Activated CD4-positive, alpha-beta T cell treated with anti-CD3 and anti-CD28 coated beads, Interleukin-2, amount 10 ng/mL, durations not matched to agents 24 days and 14 days (primary cell): ENCODE measurements at regions not wholly inside any gene's neighbourhood (a gene's known extent, or its start where the extent isn't known, plus 50 kb on each side); places are given as distances from the start of the nearest gene placed in this dataset.

ENCODE experiments used
- DNase-seq: peaks from one replicate; pipeline ENCODE4 v3.0.0; 2022
- H3K27ac Mint-ChIP-seq: one replicate; pipeline ENCODE4 v1.8.0; 2022; ENCODE audit warnings: mild to moderate bottlenecking, mixed read lengths
- H3K27me3 Mint-ChIP-seq: one replicate; pipeline ENCODE4 v1.8.0; 2022; ENCODE audit warnings: mixed read lengths
- H3K36me3 Mint-ChIP-seq: one replicate; pipeline ENCODE4 v1.8.0; 2022; ENCODE audit warnings: low read depth, mild to moderate bottlenecking, mixed read lengths
- H3K4me1 Mint-ChIP-seq: one replicate; pipeline ENCODE4 v1.8.0; 2021; ENCODE audit warnings: mixed read lengths
- H3K4me3 Mint-ChIP-seq: one replicate; pipeline ENCODE4 v1.8.0; 2022; ENCODE audit warnings: mild to moderate bottlenecking, moderate library complexity, mixed read lengths
- H3K9me3 Mint-ChIP-seq: one replicate; pipeline ENCODE4 v1.8.0; 2021; ENCODE audit warnings: mixed read lengths
- intact Hi-C: fragments of 100-400 bp; cut with micrococcal nuclease; formaldehyde crosslinking; loops from one replicate; pipeline ENCODE4 v1.15.1; 2023

GRCh38 chr18:41351430-41351829, 603.6 kb upstream of the PIK3C3 start:
- Mint-ChIP-seq H3K27ac (no peak overlapping the region), H3K9me3 (no peaks in the 10 kb centered on the region), H3K4me1 (no peaks in the 10 kb centered on the region), H3K36me3 (no peaks in the 10 kb centered on the region), H3K4me3 (no peak overlapping the region), H3K27me3 (no peaks in the 10 kb centered on the region)
- DNase-seq, result no peak
- intact Hi-C loops, result no loop called here

DNA sequence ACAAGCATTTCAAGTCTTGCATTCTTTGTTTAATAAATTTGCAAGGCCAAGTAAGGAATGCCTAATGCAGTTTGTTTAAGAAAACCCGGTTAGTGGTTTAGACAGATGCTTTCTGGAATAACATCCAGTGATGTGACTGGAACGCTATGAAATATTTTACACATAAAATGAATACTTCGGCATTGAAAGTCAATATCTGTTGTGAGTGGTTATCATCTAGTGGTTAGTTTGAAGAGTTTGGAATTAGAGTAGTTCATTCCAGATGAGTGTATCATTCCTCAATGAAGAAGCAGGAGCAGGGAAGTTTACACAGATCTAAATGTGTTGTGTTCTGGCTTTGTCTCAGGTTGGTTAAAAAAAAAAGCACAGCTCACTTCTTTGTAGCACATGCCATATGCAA, 608.0 kb upstream of the PIK3C3 start:
- intact Hi-C loops, result no loop called here
- peaks cover 4% of the 10 kb centered on the region for H3K9me3 Mint-ChIP-seq
- no peaks in the 10 kb centered on the region for H3K27me3 Mint-ChIP-seq
- H3K27ac Mint-ChIP-seq, result no peak overlapping the region
- no peaks in the 10 kb centered on the region for H3K36me3 Mint-ChIP-seq
- no peaks in the 10 kb centered on the region for H3K4me1 Mint-ChIP-seq
- no peak for DNase-seq
- H3K4me3 Mint-ChIP-seq, result no peak overlapping the region

- H3K4me3 Mint-ChIP-seq, result no peak overlapping the region
- no peaks in the 10 kb centered on the region for H3K27me3 Mint-ChIP-seq
- DNase-seq, result no peak
- intact Hi-C loops, result no loop called here
- H3K9me3 Mint-ChIP-seq, result peaks cover 8% of the 10 kb centered on the region
- no peak overlapping the region for H3K27ac Mint-ChIP-seq
- no peaks in the 10 kb centered on the region for H3K4me1 Mint-ChIP-seq
- no peaks in the 10 kb centered on the region for H3K36me3 Mint-ChIP-seq
These were observed 611.2 kb upstream of the PIK3C3 start for GRCh38 chr18:41343808-41344207.

GRCh38 chr18:41338341-41338740, 616.7 kb upstream of the PIK3C3 start:
- Mint-ChIP-seq H3K36me3 (no peaks in the 10 kb centered on the region), H3K27me3 (no peaks in the 10 kb centered on the region), H3K9me3 (peaks cover 5% of the 10 kb centered on the region), H3K27ac (no peak overlapping the region), H3K4me1 (no peaks in the 10 kb centered on the region), H3K4me3 (no peak overlapping the region)
- no peak for DNase-seq
- intact Hi-C loops, result no loop called here

DNA sequence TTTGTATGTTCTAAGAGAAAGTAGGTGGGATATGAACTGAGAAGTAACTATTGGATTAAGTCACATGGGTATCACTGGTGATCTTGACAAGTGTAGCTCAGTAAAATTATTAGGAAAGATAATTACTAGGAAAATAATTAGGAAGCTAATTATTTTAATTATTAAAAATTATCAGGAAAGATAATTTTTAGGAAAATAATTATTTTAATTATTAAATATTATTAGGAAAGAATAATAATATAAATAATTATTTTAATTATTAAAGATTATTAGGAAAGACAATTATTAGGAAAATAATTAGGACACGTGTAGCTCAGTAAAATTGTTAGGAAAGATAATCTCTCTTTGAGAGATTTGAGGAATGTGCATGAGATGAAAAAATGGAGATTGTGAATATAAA, 623.4 kb upstream of the PIK3C3 start:
- Mint-ChIP-seq H3K9me3 (peaks cover 4% of the 10 kb centered on the region), H3K4me3 (no peak overlapping the region)

DNA sequence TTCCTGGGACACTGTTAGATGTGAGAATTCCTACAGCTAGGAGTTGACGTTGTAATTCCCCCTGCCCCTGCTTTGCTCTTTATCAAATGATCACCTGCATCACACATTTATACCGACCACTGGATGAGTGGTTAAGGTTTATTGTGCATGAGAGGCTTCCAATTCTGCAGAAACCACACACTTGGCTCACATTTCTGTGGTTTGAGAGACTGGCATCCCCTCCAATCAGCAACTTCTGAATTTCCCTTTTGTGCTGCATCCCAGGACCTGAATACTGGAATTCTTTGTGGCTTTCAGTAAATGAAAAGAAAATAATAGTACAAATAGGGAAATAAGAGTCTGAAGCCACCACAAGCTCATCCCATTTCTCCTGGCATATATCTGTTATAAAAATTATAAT, 628.7 kb upstream of the PIK3C3 start:
- H3K4me3 Mint-ChIP-seq, result no peak overlapping the region
- H3K4me1 Mint-ChIP-seq, result no peaks in the 10 kb centered on the region
- no peaks in the 10 kb centered on the region for H3K27me3 Mint-ChIP-seq
- intact Hi-C loops, result no loop called here
- H3K9me3 Mint-ChIP-seq, result peaks cover 8% of the 10 kb centered on the region
- no peaks in the 10 kb centered on the region for H3K36me3 Mint-ChIP-seq
- H3K27ac Mint-ChIP-seq, result no peak overlapping the region
- DNase-seq, result no peak

More for the DNA sequence above, 623.4 kb upstream of the PIK3C3 start:
- intact Hi-C loops, result no loop called here
- DNase-seq, result no peak
- Mint-ChIP-seq H3K36me3 (no peaks in the 10 kb centered on the region), H3K27me3 (no peaks in the 10 kb centered on the region), H3K27ac (no peak overlapping the region), H3K4me1 (no peaks in the 10 kb centered on the region)

GRCh38 chr18:41324934-41325333, 630.1 kb upstream of the PIK3C3 start:
- Mint-ChIP-seq H3K27ac (no peak overlapping the region), H3K36me3 (no peaks in the 10 kb centered on the region), H3K27me3 (no peaks in the 10 kb centered on the region), H3K4me1 (no peaks in the 10 kb centered on the region), H3K9me3 (peaks cover 8% of the 10 kb centered on the region), H3K4me3 (no peak overlapping the region)
- intact Hi-C loops, result no loop called here
- no peak for DNase-seq

DNA sequence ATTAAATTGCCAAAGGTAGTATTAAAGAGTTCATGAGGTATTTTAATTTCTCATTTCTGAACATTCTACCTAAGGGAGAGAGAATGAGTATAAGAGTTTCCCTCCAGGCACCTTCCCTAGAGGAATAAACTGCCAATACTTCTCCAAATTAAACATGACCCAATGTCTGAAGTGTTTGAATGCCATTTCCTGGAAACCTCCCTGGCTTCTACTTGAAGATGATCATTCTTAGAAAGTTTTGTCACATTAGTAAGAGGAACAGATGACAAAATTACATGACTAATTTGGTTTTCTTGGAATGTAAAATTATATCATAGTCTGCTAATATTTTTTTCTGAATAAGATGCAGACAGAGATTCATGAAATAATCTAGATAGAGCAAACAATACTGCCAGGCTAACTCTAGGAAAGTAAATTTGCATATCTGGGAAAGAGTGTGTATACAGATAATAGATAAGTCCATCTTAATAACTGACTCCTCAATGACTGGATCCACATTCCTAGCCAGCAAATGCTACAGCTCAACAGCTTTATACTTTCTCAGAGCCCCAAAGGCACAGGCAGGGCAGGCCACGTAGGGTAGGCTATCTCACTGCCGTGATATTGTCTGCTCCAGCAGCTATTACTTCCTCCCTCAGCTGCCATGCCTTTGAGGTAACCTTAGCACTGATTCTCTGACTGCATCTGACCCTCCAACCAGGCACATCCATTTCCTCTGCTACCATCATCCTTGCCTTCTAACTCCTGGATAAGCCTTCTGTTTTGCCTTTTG, 630.8 kb upstream of the PIK3C3 start:
- peaks cover 8% of the 10 kb centered on the region for H3K9me3 Mint-ChIP-seq
- no peaks in the 10 kb centered on the region for H3K36me3 Mint-ChIP-seq
- no peaks in the 10 kb centered on the region for H3K4me1 Mint-ChIP-seq
- H3K27me3 Mint-ChIP-seq, result no peaks in the 10 kb centered on the region
- intact Hi-C loops, result no loop called here
- H3K4me3 Mint-ChIP-seq, result no peak overlapping the region
- DNase-seq, result no peak
- H3K27ac Mint-ChIP-seq, result no peak overlapping the region

DNA sequence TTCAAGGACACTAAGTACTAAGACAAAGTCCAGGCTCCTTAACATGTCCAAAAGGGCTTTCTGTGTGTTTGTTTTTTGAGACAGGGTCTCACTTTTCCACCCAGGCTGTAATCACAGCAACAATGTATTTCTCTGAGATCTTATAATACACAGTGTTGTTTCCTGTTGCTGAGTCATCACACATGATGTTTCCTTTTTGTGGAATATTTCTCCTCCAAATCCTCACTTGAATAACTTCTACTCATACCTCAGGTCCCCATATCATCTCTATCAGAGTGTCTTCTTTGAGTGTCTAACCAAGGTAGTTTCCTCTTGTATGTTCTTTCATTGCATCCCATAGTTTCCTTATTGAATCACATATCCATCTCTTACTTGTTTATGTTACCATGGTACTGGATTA, 632.0 kb upstream of the PIK3C3 start:
- Mint-ChIP-seq H3K4me3 (no peak overlapping the region), H3K27me3 (no peaks in the 10 kb centered on the region)
- DNase-seq, result no peak

DNA sequence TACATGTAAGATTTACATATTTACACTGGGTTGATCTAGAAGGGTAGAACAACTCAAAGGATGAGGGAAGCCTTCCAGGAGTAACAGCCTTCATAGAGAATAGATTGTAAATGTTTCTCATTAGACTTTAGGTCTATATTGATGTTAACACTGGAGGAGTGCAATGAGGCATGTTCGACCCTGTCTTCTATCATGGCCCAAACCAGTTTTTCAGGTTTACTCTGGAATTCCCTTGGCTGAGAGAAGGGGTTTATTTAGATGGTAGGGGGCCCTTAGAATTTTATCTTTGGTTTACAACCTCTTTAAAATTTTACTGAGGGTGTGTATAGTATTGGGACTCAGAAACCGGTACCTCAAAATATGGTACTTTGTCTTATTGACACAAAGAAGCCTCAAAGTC, 634.9 kb upstream of the PIK3C3 start:
- Mint-ChIP-seq H3K27me3 (no peaks in the 10 kb centered on the region), H3K36me3 (no peaks in the 10 kb centered on the region), H3K27ac (no peak overlapping the region), H3K9me3 (no peaks in the 10 kb centered on the region), H3K4me3 (no peak overlapping the region), H3K4me1 (no peaks in the 10 kb centered on the region)
- no peak for DNase-seq
- intact Hi-C loops, result no loop called here

More for the DNA sequence above, 632.0 kb upstream of the PIK3C3 start:
- H3K4me1 Mint-ChIP-seq, result no peaks in the 10 kb centered on the region
- no peak overlapping the region for H3K27ac Mint-ChIP-seq
- H3K9me3 Mint-ChIP-seq, result peaks cover 8% of the 10 kb centered on the region
- H3K36me3 Mint-ChIP-seq, result no peaks in the 10 kb centered on the region
- intact Hi-C loops, result no loop called here

GRCh38 chr18:41315134-41315533, 639.9 kb upstream of the PIK3C3 start:
- intact Hi-C loops, result no loop called here
- no peak for DNase-seq
- Mint-ChIP-seq H3K4me3 (no peak overlapping the region), H3K9me3 (no peaks in the 10 kb centered on the region), H3K27me3 (no peaks in the 10 kb centered on the region), H3K27ac (no peak overlapping the region), H3K36me3 (no peaks in the 10 kb centered on the region), H3K4me1 (no peaks in the 10 kb centered on the region)

DNA sequence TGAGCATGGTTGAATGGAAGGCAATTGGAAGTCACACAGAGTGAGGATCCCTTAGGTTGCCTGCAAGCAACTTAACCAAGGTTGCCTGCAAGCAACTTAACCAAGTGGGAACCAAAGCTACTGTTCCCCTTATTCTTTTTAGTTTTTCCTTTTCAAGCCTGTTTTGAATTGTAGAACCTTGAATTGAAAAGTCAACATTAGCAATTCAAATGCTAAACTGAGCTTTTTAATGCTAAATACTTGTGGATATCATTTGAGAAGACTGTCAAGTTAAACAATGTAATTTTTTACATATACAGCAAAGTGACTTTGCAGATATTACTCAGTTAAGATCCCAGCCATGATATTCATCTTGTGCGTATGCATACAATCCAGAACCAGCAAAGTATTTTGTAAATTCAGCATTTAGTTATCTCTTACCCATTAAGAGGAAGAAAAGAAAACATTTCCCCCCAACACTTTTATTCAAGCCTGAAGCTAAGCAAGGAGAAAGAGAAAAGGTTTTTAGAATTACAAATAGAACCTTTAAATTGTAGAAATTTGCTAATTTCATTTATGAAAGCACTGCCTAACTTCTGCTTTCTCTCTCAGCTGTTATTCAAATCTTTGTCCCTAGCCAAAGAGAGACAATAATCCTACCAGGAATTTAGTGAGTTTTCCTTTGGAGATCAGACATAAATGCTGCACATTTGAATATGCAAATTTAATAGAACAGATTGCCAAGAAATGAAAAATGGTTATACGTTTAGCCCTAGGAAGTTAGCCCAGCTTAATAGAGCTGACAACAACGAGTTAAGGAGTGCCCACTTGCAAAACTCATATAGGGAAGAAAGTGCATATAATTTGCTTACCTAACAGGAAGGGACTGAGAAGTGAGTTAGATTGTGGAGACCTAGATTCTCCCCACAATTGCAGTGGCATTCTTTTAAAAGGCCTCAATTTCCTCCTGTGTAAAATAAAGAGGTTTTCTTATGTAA, 643.2 kb upstream of the PIK3C3 start:
- no peak for DNase-seq
- Mint-ChIP-seq H3K36me3 (no peaks in the 10 kb centered on the region), H3K27me3 (no peaks in the 10 kb centered on the region), H3K9me3 (no peaks in the 10 kb centered on the region), H3K27ac (no peak overlapping the region), H3K4me3 (no peak overlapping the region), H3K4me1 (no peaks in the 10 kb centered on the region)
- intact Hi-C loops, result no loop called here

DNA sequence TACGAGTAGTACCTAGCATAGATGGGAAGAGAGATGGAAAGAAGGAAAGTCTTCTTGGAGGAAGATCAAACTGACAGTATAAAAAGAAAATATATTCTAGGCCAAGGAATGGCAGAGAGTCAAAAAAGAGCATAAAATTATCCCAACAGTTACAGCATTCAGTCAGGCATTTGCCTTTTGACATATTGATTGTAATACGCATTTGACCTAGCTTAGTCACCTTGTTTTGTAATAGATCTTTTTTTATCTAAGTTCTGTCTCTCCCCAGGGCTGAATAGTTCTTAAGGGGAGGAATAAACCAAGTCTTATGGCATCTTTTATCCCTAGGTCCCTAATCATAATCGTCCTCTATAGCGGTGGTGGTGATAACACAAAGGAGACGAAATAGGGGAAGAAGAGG, 657.3 kb upstream of the PIK3C3 start:
- no peak overlapping the region for H3K4me3 Mint-ChIP-seq
- H3K36me3 Mint-ChIP-seq, result no peaks in the 10 kb centered on the region
- DNase-seq, result no peak
- no peaks in the 10 kb centered on the region for H3K27me3 Mint-ChIP-seq
- H3K27ac Mint-ChIP-seq, result no peak overlapping the region
- H3K9me3 Mint-ChIP-seq, result no peaks in the 10 kb centered on the region
- intact Hi-C loops, result no loop called here
- H3K4me1 Mint-ChIP-seq, result no peaks in the 10 kb centered on the region

- intact Hi-C loops, result no loop called here
- no peaks in the 10 kb centered on the region for H3K4me1 Mint-ChIP-seq
- H3K36me3 Mint-ChIP-seq, result no peaks in the 10 kb centered on the region
- no peak for DNase-seq
- H3K4me3 Mint-ChIP-seq, result no peak overlapping the region
- no peak overlapping the region for H3K27ac Mint-ChIP-seq
- H3K27me3 Mint-ChIP-seq, result no peaks in the 10 kb centered on the region
- H3K9me3 Mint-ChIP-seq, result no peaks in the 10 kb centered on the region
These were observed 685.7 kb upstream of the PIK3C3 start for GRCh38 chr18:41269294-41269693.
